ENCODE measurements at regions not wholly inside any gene's neighbourhood (a gene's known extent, or its start where the extent isn't known, plus 50 kb on each side); places are given as distances from the start of the nearest gene placed in this dataset.

GRCh38 chr20:37581246-37581645 is 53.6 kb upstream of the BLCAP start:
- no peak overlapping the region for H3K9ac ChIP-seq (replicated peaks; ENCODE audit: extremely low read depth, insufficient read depth, low read length)
- H3K9me3 ChIP-seq (replicated peaks; ENCODE audit: control insufficient read depth, insufficient read depth, low read length), result no peaks in the 10 kb centered on the region
- no peaks in the 10 kb centered on the region for H3K79me2 ChIP-seq (ENCODE audit: control insufficient read depth, insufficient read depth, low read length)
- BruUV-seq (replicated peaks), result no TSS peak
- H3K9me1 ChIP-seq (replicated peaks; ENCODE audit: control insufficient read depth, extremely low read depth, insufficient read depth, low read length), result no peaks in the 10 kb centered on the region
- CTCF ChIA-PET, result interaction anchor here (2.3 kb wide), 1 partner anchor 17 kb away, joined by 6 read pairs; no protein-coding TSS in a partner anchor
- no peaks in the 10 kb centered on the region for H4K20me1 ChIP-seq (replicated peaks; ENCODE audit: control insufficient read depth, extremely low read depth, insufficient read depth, low read length)
- POLR2A ChIA-PET, result no interaction called here
- no peak for DNase-seq (ENCODE audit: low read depth, low spot score)
- H3K4me3 ChIP-seq (replicated peaks in 1 of 3; ENCODE audit: insufficient read depth in 1 of 3, low read depth in 1 of 3, low read length in 3 of 3), result no peak overlapping the region
- no peak overlapping the region for H3K27ac ChIP-seq (ENCODE audit: insufficient read depth, low read depth, low read length)
- dilution Hi-C loops (cut with MboI; ENCODE audit: extremely low pct_ligation_motif_present, low sequenced_read_pairs) (no loop called here), intact Hi-C loops (cut with micrococcal nuclease) (no loop called here)
- peaks cover 2 to 13% of the 10 kb centered on the region in 2 experiments for H3K27me3 ChIP-seq (ENCODE audit: control insufficient read depth in 2 of 2, insufficient read depth in 2 of 2, low read length in 2 of 2)
- no peaks in the 10 kb centered on the region for H3K36me3 ChIP-seq (ENCODE audit: control insufficient read depth in 2 of 2, extremely low read depth in 1 of 2, insufficient read depth in 2 of 2, low read length in 2 of 2)
- no peaks in the 10 kb centered on the region for H3K4me1 ChIP-seq (ENCODE audit: control insufficient read depth, extremely low read depth, insufficient read depth, low read length)
- FAIRE-seq, result no peak
- no peak overlapping the region for H3K4me2 ChIP-seq (ENCODE audit: insufficient read depth, low read length)
- H2AFZ ChIP-seq (ENCODE audit: low read depth, low read length), result no peak overlapping the region
- no peak for TF ChIP-seq GATA2 (IDR thresholded peaks at IDR 0.05; ENCODE audit: insufficient read depth, insufficient read length, low read depth, low read length)
- no peak for TF ChIP-seq EZH2 (IDR thresholded peaks at IDR 0.05; ENCODE audit: borderline replicate concordance, low read depth, low read length, severe bottlenecking)
- no peak for TF ChIP-seq FOS (IDR thresholded peaks at IDR 0.05; ENCODE audit: borderline replicate concordance, insufficient read depth, low read length)
- no peak for TF ChIP-seq POLR2A (IDR thresholded peaks at IDR 0.05; ENCODE audit: low read depth, low read length)
- no peak for TF ChIP-seq POLR2AphosphoS5 (IDR thresholded peaks at IDR 0.05; ENCODE audit: insufficient read depth, low read depth, low read length)
- no peak for TF ChIP-seq CTCF (IDR thresholded peaks at IDR 0.05; ENCODE audit: extremely low read depth in 1 of 2, insufficient read depth in 1 of 2, low read depth in 1 of 2, low read length in 2 of 2)
- no peak for TF ChIP-seq MYC (IDR thresholded peaks at IDR 0.05; ENCODE audit: low read depth, low read length)
- no peak for TF ChIP-seq JUN (IDR thresholded peaks at IDR 0.05; ENCODE audit: borderline replicate concordance, insufficient read depth, insufficient read length, low read depth)
- TF ChIP-seq MAX (IDR thresholded peaks at IDR 0.05; ENCODE audit: insufficient read depth, insufficient read length), result no peak
